HEK293 (cell line): ENCODE measurements at regions not wholly inside any gene's neighbourhood (a gene's known extent, or its start where the extent isn't known, plus 50 kb on each side); places are given as distances from the start of the nearest gene placed in this dataset.

Source experiments
- CTCF ChIA-PET: fragments of 350-600 bp; formaldehyde crosslinking; extraction: SDS; loops from one replicate; lab custom pipeline; 2021; ENCODE audit warnings: antibody characterized with exemption; lab: Yijun Ruan, JAX
- POLR2A ChIA-PET: fragments of 300-600 bp; formaldehyde crosslinking; extraction: SDS; loops from one replicate; lab custom pipeline; 2020; ENCODE audit warnings: antibody characterized with exemption, inconsistent platforms; lab: Yijun Ruan, JAX
- H3K27ac ChIP-seq: fragments of 200-500 bp; sonication (Bioruptor generic); 2 replicates; pipeline ENCODE4 v1.5.1; 2014; ENCODE audit warnings: low read depth, low read length, control low read depth, inconsistent platforms; ENCODE audit errors: extremely low read depth
- H3K36me3 ChIP-seq, 2 experiments: fragments of 200-500 bp in 1 of 2; sonication (Bioruptor generic) in 1 of 2; 1 replicate in 1 of 2; 2 replicates in 1 of 2; pipeline ENCODE4 v1.5.1; 2014 to 2017; ENCODE audit warnings: inconsistent platforms in 2 of 2, low read length in 2 of 2; ENCODE audit not compliant: control insufficient read depth in 2 of 2, insufficient read depth in 1 of 2
- H3K4me1 ChIP-seq: fragments of 200-500 bp; sonication (Bioruptor generic); 2 replicates; pipeline ENCODE4 v1.5.1; 2014; ENCODE audit warnings: mild to moderate bottlenecking, low read length, inconsistent platforms; ENCODE audit not compliant: control insufficient read depth, insufficient read depth
- H3K4me3 ChIP-seq: 2 replicates; pipeline ENCODE4 v1.5.1; 2011; ENCODE audit warnings: low read depth, mild to moderate bottlenecking, control low read depth, low read length, moderate library complexity
- H3K9me3 ChIP-seq: fragments of 200-500 bp; sonication (Bioruptor generic); 2 replicates; pipeline ENCODE4 v1.5.1; 2014; ENCODE audit warnings: low read depth, low read length, inconsistent platforms; ENCODE audit not compliant: control insufficient read depth, insufficient read depth
- FEZF1 ChIP-seq: fragments of 450-650 bp; formaldehyde crosslinking; IDR thresholded peaks from 2 replicates; pipeline ENCODE4 v1.5.1; 2016; ENCODE audit warnings: missing biosample characterization, missing genetic modification characterization
- MZF1 ChIP-seq: fragments of 450-650 bp; formaldehyde crosslinking; IDR thresholded peaks from 2 replicates; pipeline ENCODE4 v1.5.1; 2017; ENCODE audit warnings: missing biosample characterization, missing genetic modification characterization, borderline replicate concordance
- RBAK ChIP-seq: fragments of 450-650 bp; formaldehyde crosslinking; IDR thresholded peaks from 2 replicates; pipeline ENCODE4 v1.5.1; 2016; ENCODE audit warnings: missing biosample characterization, missing genetic modification characterization
- ZBTB1 ChIP-seq: fragments of 450-650 bp; formaldehyde crosslinking; IDR thresholded peaks from 2 replicates; pipeline ENCODE4 v1.5.1; 2016; ENCODE audit warnings: missing biosample characterization, missing genetic modification characterization
- ZBTB8A ChIP-seq: fragments of 450-650 bp; formaldehyde crosslinking; IDR thresholded peaks from 2 replicates; pipeline ENCODE4 v1.5.1; 2016; ENCODE audit warnings: missing biosample characterization, missing genetic modification characterization
- ZNF138 ChIP-seq: fragments of 450-650 bp; formaldehyde crosslinking; IDR thresholded peaks from 2 replicates; pipeline ENCODE4 v1.5.1; 2016; ENCODE audit warnings: missing biosample characterization, missing genetic modification characterization, borderline replicate concordance
- ZNF148 ChIP-seq: fragments of 450-650 bp; formaldehyde crosslinking; IDR thresholded peaks from 2 replicates; pipeline ENCODE4 v1.5.0; 2017; ENCODE audit warnings: missing biosample characterization, missing genetic modification characterization, borderline replicate concordance
- ZNF311 ChIP-seq: fragments of 450-650 bp; formaldehyde crosslinking; IDR thresholded peaks from 2 replicates; pipeline ENCODE4 v1.5.1; 2017; ENCODE audit warnings: missing biosample characterization, missing genetic modification characterization, borderline replicate concordance
- ZNF416 ChIP-seq: fragments of 450-650 bp; formaldehyde crosslinking; IDR thresholded peaks from 2 replicates; pipeline ENCODE4 v1.5.1; 2016; ENCODE audit warnings: missing biosample characterization, missing genetic modification characterization
- ZNF629 ChIP-seq: fragments of 450-650 bp; formaldehyde crosslinking; IDR thresholded peaks from 2 replicates; pipeline ENCODE4 v1.5.1; 2017; ENCODE audit warnings: missing biosample characterization, missing genetic modification characterization
- ZNF677 ChIP-seq: fragments of 450-650 bp; IDR thresholded peaks from 2 replicates; pipeline ENCODE4 v1.5.0; 2018; ENCODE audit warnings: missing biosample characterization, mild to moderate bottlenecking, missing genetic modification characterization, moderate library complexity
- ZNF701 ChIP-seq: fragments of 450-650 bp; formaldehyde crosslinking; IDR thresholded peaks from 2 replicates; pipeline ENCODE4 v1.5.1; 2016; ENCODE audit warnings: missing biosample characterization, missing genetic modification characterization
- ZNF777 ChIP-seq: fragments of 450-650 bp; formaldehyde crosslinking; IDR thresholded peaks from 2 replicates; pipeline ENCODE4 v1.5.1; 2017; ENCODE audit warnings: missing biosample characterization, missing genetic modification characterization, borderline replicate concordance
- ZNF843 ChIP-seq: fragments of 450-650 bp; formaldehyde crosslinking; IDR thresholded peaks from 2 replicates; pipeline ENCODE4 v1.5.1; 2016; ENCODE audit warnings: missing biosample characterization, missing genetic modification characterization
- TF ChIP-seq, protein P1 (sequence below): fragments of 450-650 bp; formaldehyde crosslinking; IDR thresholded peaks from 2 replicates; pipeline ENCODE4 v1.5.1; 2016; ENCODE audit warnings: missing biosample characterization, missing genetic modification characterization
- TF ChIP-seq, protein P2 (sequence below): fragments of 450-650 bp; formaldehyde crosslinking; IDR thresholded peaks from 2 replicates; pipeline ENCODE4 v1.5.1; 2016; ENCODE audit warnings: missing biosample characterization, missing genetic modification characterization, low read depth
- TF ChIP-seq, protein P3 (sequence below): fragments of 450-650 bp; formaldehyde crosslinking; IDR thresholded peaks from 2 replicates; pipeline ENCODE4 v1.5.1; 2016; ENCODE audit warnings: missing biosample characterization, missing genetic modification characterization
- TF ChIP-seq, protein P4 (sequence below): fragments of 450-650 bp; formaldehyde crosslinking; IDR thresholded peaks from 2 replicates; pipeline ENCODE4 v1.5.1; 2016; ENCODE audit warnings: missing biosample characterization, missing genetic modification characterization

DNA sequence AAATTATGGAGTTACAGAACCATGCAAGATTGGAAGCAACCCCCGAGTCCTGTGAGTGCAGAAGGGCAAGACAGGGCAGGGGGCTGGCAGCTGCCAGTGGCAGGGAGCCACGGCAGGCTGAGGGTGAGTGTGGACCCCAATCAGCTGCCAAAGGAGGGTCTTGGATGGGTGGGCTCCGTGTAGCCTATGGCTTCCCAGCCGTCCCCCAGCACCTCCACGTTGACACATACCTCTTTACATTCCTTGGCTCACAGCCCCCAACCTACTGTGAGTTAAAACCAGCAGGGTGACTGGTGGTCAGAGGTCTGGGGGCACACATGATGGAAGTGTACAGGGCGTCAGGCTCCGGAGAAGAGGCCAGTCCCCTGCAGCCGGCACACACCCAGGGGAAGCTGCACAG, 60.9 kb upstream of the SALL3 start:
- no peak overlapping the region for H3K27ac ChIP-seq
- H3K36me3 ChIP-seq: no peaks in the 10 kb centered on the region
- H3K9me3 ChIP-seq: no peaks in the 10 kb centered on the region
- H3K4me3 ChIP-seq: no peak overlapping the region
- no peaks in the 10 kb centered on the region for H3K4me1 ChIP-seq
- POLR2A ChIA-PET: no interaction called here
- no peak for TF ChIP-seq ZNF416 (tag by site-specific recombination)
- TF ChIP-seq ZNF843 (tag by site-specific recombination): no peak
- TF ChIP-seq, protein P1, sequence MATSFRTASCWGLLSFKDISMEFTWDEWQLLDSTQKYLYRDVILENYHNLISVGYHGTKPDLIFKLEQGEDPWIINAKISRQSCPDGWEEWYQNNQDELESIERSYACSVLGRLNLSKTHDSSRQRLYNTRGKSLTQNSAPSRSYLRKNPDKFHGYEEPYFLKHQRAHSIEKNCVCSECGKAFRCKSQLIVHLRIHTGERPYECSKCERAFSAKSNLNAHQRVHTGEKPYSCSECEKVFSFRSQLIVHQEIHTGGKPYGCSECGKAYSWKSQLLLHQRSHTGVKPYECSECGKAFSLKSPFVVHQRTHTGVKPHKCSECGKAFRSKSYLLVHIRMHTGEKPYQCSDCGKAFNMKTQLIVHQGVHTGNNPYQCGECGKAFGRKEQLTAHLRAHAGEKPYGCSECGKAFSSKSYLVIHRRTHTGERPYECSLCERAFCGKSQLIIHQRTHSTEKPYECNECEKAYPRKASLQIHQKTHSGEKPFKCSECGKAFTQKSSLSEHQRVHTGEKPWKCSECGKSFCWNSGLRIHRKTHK: no peak
- no peak for TF ChIP-seq ZNF138 (tag by site-specific recombination)
- TF ChIP-seq, protein P2, sequence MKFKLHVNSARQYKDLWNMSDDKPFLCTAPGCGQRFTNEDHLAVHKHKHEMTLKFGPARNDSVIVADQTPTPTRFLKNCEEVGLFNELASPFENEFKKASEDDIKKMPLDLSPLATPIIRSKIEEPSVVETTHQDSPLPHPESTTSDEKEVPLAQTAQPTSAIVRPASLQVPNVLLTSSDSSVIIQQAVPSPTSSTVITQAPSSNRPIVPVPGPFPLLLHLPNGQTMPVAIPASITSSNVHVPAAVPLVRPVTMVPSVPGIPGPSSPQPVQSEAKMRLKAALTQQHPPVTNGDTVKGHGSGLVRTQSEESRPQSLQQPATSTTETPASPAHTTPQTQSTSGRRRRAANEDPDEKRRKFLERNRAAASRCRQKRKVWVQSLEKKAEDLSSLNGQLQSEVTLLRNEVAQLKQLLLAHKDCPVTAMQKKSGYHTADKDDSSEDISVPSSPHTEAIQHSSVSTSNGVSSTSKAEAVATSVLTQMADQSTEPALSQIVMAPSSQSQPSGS (tag by site-specific recombination): no peak
- no peak for TF ChIP-seq ZBTB8A
- TF ChIP-seq, protein P3, sequence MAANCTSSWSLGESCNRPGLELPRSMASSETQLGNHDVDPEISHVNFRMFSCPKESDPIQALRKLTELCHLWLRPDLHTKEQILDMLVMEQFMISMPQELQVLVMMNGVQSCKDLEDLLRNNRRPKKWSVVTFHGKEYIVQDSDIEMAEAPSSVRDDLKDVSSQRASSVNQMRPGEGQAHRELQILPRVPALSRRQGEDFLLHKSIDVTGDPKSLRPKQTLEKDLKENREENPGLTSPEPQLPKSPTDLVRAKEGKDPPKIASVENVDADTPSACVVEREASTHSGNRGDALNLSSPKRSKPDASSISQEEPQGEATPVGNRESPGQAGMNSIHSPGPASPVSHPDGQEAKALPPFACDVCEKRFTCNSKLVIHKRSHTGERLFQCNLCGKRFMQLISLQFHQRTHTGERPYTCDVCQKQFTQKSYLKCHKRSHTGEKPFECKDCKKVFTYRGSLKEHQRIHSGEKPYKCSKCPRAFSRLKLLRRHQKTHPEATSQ: no peak
- TF ChIP-seq ZNF629 (tag by site-specific recombination): no peak
- no peak for TF ChIP-seq ZNF777
- no peak for TF ChIP-seq ZBTB1 (tag by site-specific recombination)
- TF ChIP-seq, protein P4, sequence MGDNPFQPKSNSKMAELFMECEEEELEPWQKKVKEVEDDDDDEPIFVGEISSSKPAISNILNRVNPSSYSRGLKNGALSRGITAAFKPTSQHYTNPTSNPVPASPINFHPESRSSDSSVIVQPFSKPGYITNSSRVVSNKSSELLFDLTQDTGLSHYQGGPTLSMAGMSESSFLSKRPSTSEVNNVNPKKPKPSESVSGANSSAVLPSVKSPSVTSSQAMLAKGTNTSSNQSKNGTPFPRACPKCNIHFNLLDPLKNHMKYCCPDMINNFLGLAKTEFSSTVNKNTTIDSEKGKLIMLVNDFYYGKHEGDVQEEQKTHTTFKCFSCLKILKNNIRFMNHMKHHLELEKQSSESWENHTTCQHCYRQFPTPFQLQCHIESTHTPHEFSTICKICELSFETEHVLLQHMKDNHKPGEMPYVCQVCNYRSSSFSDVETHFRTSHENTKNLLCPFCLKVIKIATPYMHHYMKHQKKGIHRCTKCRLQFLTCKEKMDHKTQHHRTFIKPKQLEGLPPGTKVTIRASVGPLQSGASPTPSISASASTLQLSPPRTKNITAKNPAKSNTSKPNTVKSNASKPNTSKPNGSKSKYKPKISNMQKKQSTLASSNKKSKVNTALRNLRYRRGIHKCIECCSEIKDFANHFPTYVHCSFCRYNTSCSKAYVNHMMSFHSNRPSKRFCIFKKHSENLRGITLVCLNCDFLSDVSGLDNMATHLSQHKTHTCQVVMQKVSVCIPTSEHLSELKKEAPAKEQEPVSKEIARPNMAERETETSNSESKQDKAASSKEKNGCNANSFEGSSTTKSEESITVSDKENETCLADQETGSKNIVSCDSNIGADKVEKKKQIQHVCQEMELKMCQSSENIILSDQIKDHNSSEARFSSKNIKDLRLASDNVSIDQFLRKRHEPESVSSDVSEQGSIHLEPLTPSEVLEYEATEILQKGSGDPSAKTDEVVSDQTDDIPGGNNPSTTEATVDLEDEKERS (tag by site-specific recombination): no peak
- no peak for TF ChIP-seq FEZF1
- TF ChIP-seq ZNF701 (tag by site-specific recombination): no peak
- no peak for TF ChIP-seq ZNF677
- TF ChIP-seq RBAK (tag by site-specific recombination): no peak
- CTCF ChIA-PET: no interaction called here

GRCh38 chr18:78919956-78920355, 59.7 kb upstream of the SALL3 start:
- CTCF ChIA-PET: no interaction called here

More at GRCh38 chr18:78919956-78920355, 59.7 kb upstream of the SALL3 start:
- Histone ChIP-seq H3K27ac (no peak overlapping the region), H3K36me3 (no peaks in the 10 kb centered on the region), H3K4me3 (no peak overlapping the region), H3K9me3 (no peaks in the 10 kb centered on the region)
- POLR2A ChIA-PET: no interaction called here
- TF ChIP-seq MZF1 (tag by site-specific recombination) (no peak), ZNF148 (tag by site-specific recombination) (no peak), ZNF777 (no peak), ZNF311 (tag by site-specific recombination) (no peak)
- TF ChIP-seq, all 188 proteins: peak for 0
- no peaks in the 10 kb centered on the region for H3K4me1 ChIP-seq
